ENCODE measurements at regions not wholly inside any gene's neighbourhood (a gene's known extent, or its start where the extent isn't known, plus 50 kb on each side); places are given as distances from the start of the nearest gene placed in this dataset.

DNA sequence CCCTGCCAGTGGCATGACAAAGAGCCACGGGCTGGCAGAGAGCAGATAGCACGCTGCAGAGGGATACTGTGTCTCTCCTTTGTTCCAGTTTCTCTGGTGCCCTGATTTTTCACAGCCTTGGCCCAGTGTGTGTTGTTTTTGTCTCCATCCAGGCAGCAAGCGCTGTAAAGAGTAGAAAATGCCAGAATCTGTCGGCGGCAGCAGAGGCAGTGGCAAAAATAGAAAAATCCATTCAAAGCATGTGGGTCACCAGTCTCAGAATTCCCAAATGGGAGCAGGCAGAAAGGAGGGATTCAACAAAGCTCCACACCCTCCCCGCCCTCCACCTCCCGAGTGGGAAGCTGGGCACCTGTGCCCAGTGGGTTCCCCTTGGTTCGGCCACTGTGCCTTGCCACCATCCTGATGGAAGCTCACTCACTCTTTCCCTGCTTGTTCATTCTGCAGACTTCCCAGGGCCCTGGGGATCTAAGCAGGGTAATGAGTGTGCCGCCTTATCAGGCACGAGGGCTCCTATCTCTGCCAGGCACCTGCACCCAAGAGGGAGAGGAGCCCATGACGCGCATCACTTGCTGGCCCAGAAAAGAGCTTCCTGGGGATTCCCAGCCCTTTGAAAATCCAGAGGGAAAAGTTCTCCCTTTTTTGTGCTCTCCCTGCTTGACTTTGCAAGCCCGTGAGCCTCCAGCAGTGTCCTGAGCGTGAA lies 416.9 kb downstream of the IRS2 start:
- peaks cover 5% of the 10 kb centered on the region for H3K27me3 Mint-ChIP-seq
- H3K4me1 Mint-ChIP-seq (ENCODE audit: unreplicated experiment): no peaks in the 10 kb centered on the region
- no peaks in the 10 kb centered on the region for H3K36me3 Mint-ChIP-seq
- H3K9me3 Mint-ChIP-seq: peaks cover 8% of the 10 kb centered on the region
- H3K27ac Mint-ChIP-seq: no peak overlapping the region
- no peak for TF ChIP-seq CTCF (conservative IDR thresholded peaks at IDR 0.05)
- H3K4me3 Mint-ChIP-seq: no peak overlapping the region
- DNase-seq (ENCODE audit: extremely low spot score, unreplicated experiment): no peak

DNA sequence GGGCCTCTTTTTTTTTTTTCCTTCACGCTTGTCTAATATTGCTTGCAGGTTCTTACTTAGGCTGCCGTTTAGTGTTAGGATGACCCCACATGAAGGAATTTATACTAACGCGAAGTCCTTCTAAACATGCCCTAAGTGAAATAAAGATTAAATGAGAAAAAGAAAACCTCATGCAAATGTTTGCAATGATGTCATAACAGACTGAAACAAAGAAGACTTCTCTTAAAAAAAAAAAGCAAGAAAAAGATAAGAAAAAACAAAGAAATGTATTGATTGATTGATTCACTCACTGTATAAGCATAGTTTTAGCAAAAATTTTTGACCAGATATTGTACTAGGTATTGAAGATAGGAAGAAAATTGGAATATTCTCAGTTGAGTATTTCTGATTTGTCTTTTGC lies 418.2 kb downstream of the IRS2 start:
- no peak for TF ChIP-seq CTCF (conservative IDR thresholded peaks at IDR 0.05)
- DNase-seq (ENCODE audit: extremely low spot score, unreplicated experiment): no peak
- Mint-ChIP-seq H3K27ac (no peak overlapping the region), H3K36me3 (no peaks in the 10 kb centered on the region), H3K4me3 (no peak overlapping the region), H3K9me3 (peaks cover 8% of the 10 kb centered on the region), H3K4me1 (ENCODE audit: unreplicated experiment) (no peaks in the 10 kb centered on the region), H3K27me3 (peaks cover 6% of the 10 kb centered on the region)

GRCh38 chr13:109366525-109366924 lies 419.9 kb downstream of the IRS2 start:
- Mint-ChIP-seq H3K27ac (no peak overlapping the region), H3K27me3 (peaks cover 12% of the 10 kb centered on the region), H3K4me3 (no peak overlapping the region), H3K9me3 (peaks cover 8% of the 10 kb centered on the region), H3K36me3 (no peaks in the 10 kb centered on the region), H3K4me1 (ENCODE audit: unreplicated experiment) (peaks cover 6% of the 10 kb centered on the region)
- no peak for TF ChIP-seq CTCF (conservative IDR thresholded peaks at IDR 0.05)
- DNase-seq (ENCODE audit: extremely low spot score, unreplicated experiment): no peak

GRCh38 chr13:109363431-109363830 lies 423.0 kb downstream of the IRS2 start:
- Mint-ChIP-seq H3K4me3 (no peak overlapping the region), H3K36me3 (no peaks in the 10 kb centered on the region), H3K4me1 (ENCODE audit: unreplicated experiment) (peaks cover 6% of the 10 kb centered on the region), H3K9me3 (peaks cover 8% of the 10 kb centered on the region), H3K27me3 (peaks cover 12% of the 10 kb centered on the region), H3K27ac (no peak overlapping the region)
- TF ChIP-seq CTCF (conservative IDR thresholded peaks at IDR 0.05): no peak
- DNase-seq (ENCODE audit: extremely low spot score, unreplicated experiment): no peak

DNA sequence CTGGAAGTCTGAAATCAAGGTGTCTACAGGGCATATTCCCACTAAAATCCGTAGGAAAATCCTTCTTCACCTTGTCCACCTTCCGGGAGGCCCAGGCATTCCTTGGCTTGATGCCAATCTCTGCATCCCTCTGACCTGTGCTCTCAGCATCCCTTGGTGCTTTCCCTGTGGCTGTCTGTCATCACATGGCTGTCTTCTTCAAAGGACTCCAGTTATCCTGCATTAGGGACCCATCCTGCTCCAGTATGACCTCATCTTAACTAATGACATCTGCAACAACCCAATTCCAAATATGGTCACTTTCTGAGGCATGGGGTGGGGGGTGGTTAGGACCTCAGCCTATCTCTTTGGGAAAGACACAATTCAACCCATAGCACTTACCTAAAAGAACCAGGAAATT lies 423.8 kb downstream of the IRS2 start:
- H3K4me3 Mint-ChIP-seq: no peak overlapping the region
- no peaks in the 10 kb centered on the region for H3K36me3 Mint-ChIP-seq
- H3K9me3 Mint-ChIP-seq: peaks cover 8% of the 10 kb centered on the region
- TF ChIP-seq CTCF (conservative IDR thresholded peaks at IDR 0.05): no peak
- H3K27ac Mint-ChIP-seq: no peak overlapping the region
- no peak for DNase-seq (ENCODE audit: extremely low spot score, unreplicated experiment)
- H3K27me3 Mint-ChIP-seq: peaks cover 12% of the 10 kb centered on the region
- H3K4me1 Mint-ChIP-seq (ENCODE audit: unreplicated experiment): peaks cover 6% of the 10 kb centered on the region

Data from type B pancreatic cell (in vitro differentiated cells).